GM18951 (cell line): ENCODE measurements at regions not wholly inside any gene's neighbourhood (a gene's known extent, or its start where the extent isn't known, plus 50 kb on each side); places are given as distances from the start of the nearest gene placed in this dataset.

Experiments used
- POLR2A ChIP-seq: IDR thresholded peaks from 4 replicates; pipeline ENCODE4 v1.6.1; 2011; ENCODE audit warnings: mild to moderate bottlenecking; ENCODE audit not compliant: insufficient read length, insufficient read depth; ENCODE audit errors: extremely low read depth
- in situ Hi-C: fragments of 300-500 bp; cut with MboI; formaldehyde crosslinking; loops from one replicate; pipeline ENCODE4 v1.12.0; 2022; ENCODE audit warnings: low sequenced_read_pairs, mixed read lengths, inconsistent platforms; ENCODE audit not compliant: unreplicated experiment

DNA sequence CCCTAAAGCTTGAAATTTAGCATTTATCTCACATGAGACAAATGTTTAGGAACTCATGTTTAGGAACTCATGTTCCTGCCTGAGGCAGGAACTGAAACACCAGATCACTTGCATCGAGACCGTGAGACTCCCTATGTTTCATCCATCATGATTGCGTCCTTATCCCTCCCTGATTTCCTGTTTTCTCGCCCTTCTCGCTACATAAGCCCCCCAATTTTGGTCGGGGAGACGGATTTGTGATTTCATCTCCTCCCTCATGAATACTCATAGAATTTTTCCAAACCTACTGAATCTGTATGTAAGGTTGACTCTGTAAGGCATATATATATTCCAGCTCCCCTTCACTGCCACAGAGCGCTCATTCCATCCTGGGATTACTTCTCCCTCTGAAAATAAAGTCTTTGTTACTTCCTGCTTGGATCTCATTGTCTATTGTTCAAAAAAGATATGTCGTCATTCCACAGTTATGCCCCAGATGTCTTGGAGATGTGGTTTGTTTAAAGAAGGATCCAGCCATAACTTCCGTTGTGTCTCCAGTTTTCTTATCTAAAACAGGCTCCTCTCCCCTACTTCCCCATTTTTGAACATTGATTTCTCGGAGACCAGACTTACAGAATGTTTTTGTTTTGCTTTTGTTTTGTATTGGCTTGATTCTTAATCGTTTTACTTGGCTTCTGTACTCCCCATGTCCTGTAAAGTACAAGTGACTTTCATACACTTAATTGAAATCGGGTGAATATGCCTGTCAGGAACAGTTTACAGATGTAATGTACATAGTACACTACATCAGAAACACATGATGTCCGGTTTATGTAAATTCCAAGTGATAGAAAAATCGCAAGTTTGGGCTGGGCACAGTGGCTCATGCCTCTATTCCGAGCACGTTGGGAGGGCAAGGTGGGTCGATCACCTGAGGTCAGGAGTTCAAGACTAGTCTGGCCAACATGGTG is 118.7 kb downstream of the HFE start:
- in situ Hi-C loops = no loop called here
- no peak for TF ChIP-seq POLR2A

- TF ChIP-seq POLR2A = no peak
- in situ Hi-C loops = no loop called here
Measured at GRCh38 chr6:26206868-26207801, 119.9 kb downstream of the HFE start.

- no peak for TF ChIP-seq POLR2A
- in situ Hi-C loops = no loop called here
Measured at GRCh38 chr6:26211963-26212362, 124.7 kb downstream of the HFE start.

DNA sequence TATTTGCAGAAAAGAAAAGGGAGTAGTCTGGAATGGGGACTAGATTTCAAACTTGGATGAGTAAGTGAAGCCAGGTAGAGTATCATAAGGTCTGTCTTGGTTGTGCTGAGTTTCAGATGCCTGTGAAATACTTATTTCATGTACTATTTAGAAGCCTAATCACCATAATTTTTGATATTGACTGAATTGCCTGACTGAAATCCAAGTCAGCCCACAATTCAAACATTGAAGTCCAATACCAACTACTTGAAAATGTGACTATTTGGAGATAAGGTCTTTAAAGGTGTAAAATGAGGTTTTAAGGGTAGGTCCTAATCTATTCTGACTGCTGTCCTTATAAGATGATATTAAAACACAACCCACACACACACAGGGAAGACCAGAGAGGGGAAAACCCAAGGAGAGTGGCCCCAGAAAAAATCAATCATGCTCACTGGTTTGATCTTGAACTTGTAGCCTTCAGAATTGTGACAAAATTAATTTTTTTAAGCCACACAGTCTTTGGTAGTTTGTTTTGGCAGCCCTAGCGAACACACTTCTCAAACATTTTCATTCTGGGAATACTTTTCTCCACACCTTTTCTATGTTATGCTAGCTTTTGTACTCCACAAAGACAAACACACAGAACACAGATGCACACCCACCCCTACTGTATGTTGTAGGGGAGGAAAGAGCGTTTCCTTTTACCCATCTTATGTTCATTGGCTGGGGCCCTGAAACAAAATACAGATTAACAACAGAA is 126.3 kb downstream of the HFE start:
- in situ Hi-C loops = no loop called here
- TF ChIP-seq POLR2A = no peak

DNA sequence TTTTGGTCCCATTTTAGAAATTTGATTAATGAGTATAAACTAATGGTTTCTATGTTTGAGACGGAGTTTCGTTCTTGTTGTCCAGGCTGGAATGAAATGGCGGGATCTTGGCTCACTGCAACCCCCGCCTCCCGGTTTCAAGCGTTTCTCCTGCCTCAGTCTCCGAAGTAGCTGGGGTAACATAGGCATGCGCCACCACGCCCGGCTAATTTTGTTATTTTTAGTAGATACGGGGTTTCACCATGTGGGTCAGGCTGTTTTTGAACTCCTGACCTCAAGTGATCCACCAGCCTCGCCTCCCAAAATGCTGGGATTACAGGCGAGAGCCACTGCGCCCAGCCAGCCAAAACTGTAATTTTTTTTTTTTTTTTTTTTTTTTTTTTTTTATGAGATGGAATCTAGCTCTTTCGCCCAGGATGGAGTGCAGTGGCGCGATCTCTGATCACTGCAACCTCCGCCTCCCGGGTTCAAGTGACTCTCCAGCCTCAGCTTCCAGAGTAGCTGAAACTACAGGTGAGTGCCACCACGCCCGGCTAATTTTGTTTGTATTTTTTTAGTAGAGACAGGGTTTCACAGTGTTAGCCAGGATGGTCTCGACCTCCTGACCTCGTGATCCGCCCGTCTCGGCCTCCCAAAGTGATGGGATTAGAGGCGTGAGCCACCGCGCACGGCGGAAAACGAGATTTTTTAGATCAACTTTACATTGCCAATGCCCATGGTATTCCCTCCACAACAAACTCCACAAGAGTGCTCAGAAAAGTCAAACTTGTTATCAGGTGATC is 127.8 kb downstream of the HFE start:
- TF ChIP-seq POLR2A = no peak
- in situ Hi-C loops = no loop called here

- TF ChIP-seq POLR2A = no peak
Measured at GRCh38 chr6:26215585-26216358, 128.5 kb downstream of the HFE start.

GRCh38 chr6:26216359-26216885 is 129.2 kb downstream of the HFE start:
- TF ChIP-seq POLR2A = peak; percentile 91
- in situ Hi-C loops = no loop called here

More at GRCh38 chr6:26215585-26216358, 128.5 kb downstream of the HFE start:
- in situ Hi-C loops = no loop called here

- peak; percentile 93 for TF ChIP-seq POLR2A
- in situ Hi-C loops = no loop called here
Measured at GRCh38 chr6:26216886-26217713, 129.9 kb downstream of the HFE start.

- in situ Hi-C loops = no loop called here
- no peak for TF ChIP-seq POLR2A
Measured at GRCh38 chr6:26217714-26218075, 130.5 kb downstream of the HFE start.

GRCh38 chr6:26218824-26219223 is 131.6 kb downstream of the HFE start:
- TF ChIP-seq POLR2A = no peak
- in situ Hi-C loops = no loop called here
